ENCODE measurements at regions not wholly inside any gene's neighbourhood (a gene's known extent, or its start where the extent isn't known, plus 50 kb on each side); places are given as distances from the start of the nearest gene placed in this dataset.

- H3K27ac ChIP-seq (ENCODE audit: low read depth in 1 of 2, low read length in 2 of 2) = no peak overlapping the region
- H3K9me3 Mint-ChIP-seq = peaks cover 7 to 20% (median 14%) of the 10 kb centered on the region in 7 donors
- H3K4me1 ChIP-seq (ENCODE audit: control insufficient read depth in 1 of 2, insufficient read depth in 2 of 2, low read length in 2 of 2) = no peaks in the 10 kb centered on the region
- no peak overlapping the region for H3K4me3 Mint-ChIP-seq
- peaks cover 11 to 22% of the 10 kb centered on the region in 2 donors for H3K9me3 ChIP-seq (replicated peaks in 1 of 2; ENCODE audit: control insufficient read depth in 1 of 2, insufficient read depth in 1 of 2, low read length in 2 of 2)
- DNase-seq = no peak
- no peak overlapping the region for H3K4me2 ChIP-seq (replicated peaks; ENCODE audit: extremely low read depth, low read length, poor library complexity, severe bottlenecking)
- H3K36me3 Mint-ChIP-seq = no peaks in the 10 kb centered on the region
- H2AFZ ChIP-seq (ENCODE audit: insufficient read depth, low read depth, low read length, poor library complexity, severe bottlenecking) = no peak overlapping the region
- 50% methylated on average over 2 of the region's 5 CpGs for WGBS (ENCODE audit: insufficient coverage)
- intact Hi-C loops (cut with micrococcal nuclease) = no loop called here
- H4K20me1 ChIP-seq (ENCODE audit: insufficient read depth, low read length) = no peaks in the 10 kb centered on the region
- no peaks in the 10 kb centered on the region for H3K4me1 Mint-ChIP-seq
- H3K36me3 ChIP-seq (replicated peaks in 1 of 2; ENCODE audit: control insufficient read depth in 1 of 2, insufficient read depth in 2 of 2, low read length in 2 of 2) = no peaks in the 10 kb centered on the region
- no peaks in the 10 kb centered on the region for H3K27me3 Mint-ChIP-seq (ENCODE audit: low read depth in 3 of 3)
- H3K27me3 ChIP-seq (ENCODE audit: control insufficient read depth in 2 of 2, insufficient read depth in 2 of 2, low read length in 2 of 2) = no peaks in the 10 kb centered on the region
- H3K27ac Mint-ChIP-seq = no peak overlapping the region
- no peak for TF ChIP-seq CTCF (IDR thresholded peaks at IDR 0.05)
- no peak overlapping the region for H3K4me3 ChIP-seq (replicated peaks in 1 of 3; ENCODE audit: low read depth in 2 of 3, low read length in 3 of 3)
- H3K9ac ChIP-seq (ENCODE audit: insufficient read depth, low read length, poor library complexity, severe bottlenecking) = no peak overlapping the region
- no peaks in the 10 kb centered on the region for H3K79me2 ChIP-seq (ENCODE audit: insufficient read depth, low read length)
Measured at GRCh38 chr12:42742716-42743115, 153.2 kb upstream of the PRICKLE1 start.

GRCh38 chr12:42741771-42742510 is 152.4 kb upstream of the PRICKLE1 start:
- Histone ChIP-seq H3K9ac (ENCODE audit: insufficient read depth, low read length, poor library complexity, severe bottlenecking) (no peak overlapping the region), H3K4me2 (replicated peaks; ENCODE audit: extremely low read depth, low read length, poor library complexity, severe bottlenecking) (no peak overlapping the region), H3K4me3 (replicated peaks in 1 of 3; ENCODE audit: low read depth in 2 of 3, low read length in 3 of 3) (no peak overlapping the region), H2AFZ (ENCODE audit: insufficient read depth, low read depth, low read length, poor library complexity, severe bottlenecking) (no peak overlapping the region), H3K36me3 (replicated peaks in 1 of 2; ENCODE audit: control insufficient read depth in 1 of 2, insufficient read depth in 2 of 2, low read length in 2 of 2) (no peaks in the 10 kb centered on the region), H3K79me2 (ENCODE audit: insufficient read depth, low read length) (no peaks in the 10 kb centered on the region), H3K27ac (ENCODE audit: low read depth in 1 of 2, low read length in 2 of 2) (no peak overlapping the region), H3K4me1 (ENCODE audit: control insufficient read depth in 1 of 2, insufficient read depth in 2 of 2, low read length in 2 of 2) (no peaks in the 10 kb centered on the region), H3K9me3 (replicated peaks in 1 of 2; ENCODE audit: control insufficient read depth in 1 of 2, insufficient read depth in 1 of 2, low read length in 2 of 2) (peaks cover 11 to 16% of the 10 kb centered on the region in 2 donors), H4K20me1 (ENCODE audit: insufficient read depth, low read length) (no peaks in the 10 kb centered on the region), H3K27me3 (ENCODE audit: control insufficient read depth in 2 of 2, insufficient read depth in 2 of 2, low read length in 2 of 2) (no peaks in the 10 kb centered on the region)
- WGBS (ENCODE audit: insufficient coverage) = 92% methylated on average over 3 of the region's 7 CpGs
- H3K9me3 Mint-ChIP-seq = peaks cover 7 to 17% (median 12%) of the 10 kb centered on the region in 7 donors
- no peak overlapping the region for H3K27ac Mint-ChIP-seq
- intact Hi-C loops (cut with micrococcal nuclease) = no loop called here
- H3K4me3 Mint-ChIP-seq = no peak overlapping the region
- no peaks in the 10 kb centered on the region for H3K36me3 Mint-ChIP-seq
- no peaks in the 10 kb centered on the region for H3K27me3 Mint-ChIP-seq (ENCODE audit: low read depth in 3 of 3)
- no peak for DNase-seq
- TF ChIP-seq CTCF (IDR thresholded peaks at IDR 0.05) = no peak
- no peaks in the 10 kb centered on the region for H3K4me1 Mint-ChIP-seq
